Colonic mucosa (tissue), 4 donors: ENCODE measurements at regions not wholly inside any gene's neighbourhood (a gene's known extent, or its start where the extent isn't known, plus 50 kb on each side); places are given as distances from the start of the nearest gene placed in this dataset.

Source experiments
- DNase-seq: peaks from one replicate; pipeline ENCODE4 v3.0.0-alpha.2; 2020
- H3K27ac ChIP-seq: fragments of 200-600 bp; one replicate; pipeline ENCODE4 v1.8.0; 2021
- H3K27me3 ChIP-seq: fragments of 200-600 bp; one replicate; pipeline ENCODE4 v1.8.0; 2021
- H3K36me3 ChIP-seq: fragments of 200-600 bp; one replicate; pipeline ENCODE4 v1.8.0; 2021
- H3K4me1 ChIP-seq: fragments of 200-600 bp; one replicate; pipeline ENCODE4 v1.8.0; 2021; ENCODE audit warnings: mild to moderate bottlenecking
- H3K4me3 ChIP-seq: fragments of 200-600 bp; one replicate; pipeline ENCODE4 v1.8.0; 2021
- H3K9ac ChIP-seq, 2 donors: one replicate each; pipeline ENCODE4 v1.7.0; 2013; ENCODE audit warnings: control low read depth in 2 of 2, low read depth in 2 of 2, low read length in 2 of 2
- H3K9me3 ChIP-seq: fragments of 200-600 bp; one replicate; pipeline ENCODE4 v1.8.0; 2021
- intact Hi-C: fragments of 100-400 bp; cut with DNase I; formaldehyde crosslinking; loops from one replicate; pipeline ENCODE4 v1.14.1; 2022
- TF ChIP-seq, protein P1 (sequence below): fragments of 200-600 bp; IDR thresholded peaks from one replicate; pipeline ENCODE4 v1.8.0; 2022; ENCODE audit warnings: antibody characterized with exemption, mild to moderate bottlenecking
- donor health status: healthy.
- donor health status: DM: no; HTN: no; CAD: no.
- donor health status: DM: no; HTN: no; CAD: no.

DNA sequence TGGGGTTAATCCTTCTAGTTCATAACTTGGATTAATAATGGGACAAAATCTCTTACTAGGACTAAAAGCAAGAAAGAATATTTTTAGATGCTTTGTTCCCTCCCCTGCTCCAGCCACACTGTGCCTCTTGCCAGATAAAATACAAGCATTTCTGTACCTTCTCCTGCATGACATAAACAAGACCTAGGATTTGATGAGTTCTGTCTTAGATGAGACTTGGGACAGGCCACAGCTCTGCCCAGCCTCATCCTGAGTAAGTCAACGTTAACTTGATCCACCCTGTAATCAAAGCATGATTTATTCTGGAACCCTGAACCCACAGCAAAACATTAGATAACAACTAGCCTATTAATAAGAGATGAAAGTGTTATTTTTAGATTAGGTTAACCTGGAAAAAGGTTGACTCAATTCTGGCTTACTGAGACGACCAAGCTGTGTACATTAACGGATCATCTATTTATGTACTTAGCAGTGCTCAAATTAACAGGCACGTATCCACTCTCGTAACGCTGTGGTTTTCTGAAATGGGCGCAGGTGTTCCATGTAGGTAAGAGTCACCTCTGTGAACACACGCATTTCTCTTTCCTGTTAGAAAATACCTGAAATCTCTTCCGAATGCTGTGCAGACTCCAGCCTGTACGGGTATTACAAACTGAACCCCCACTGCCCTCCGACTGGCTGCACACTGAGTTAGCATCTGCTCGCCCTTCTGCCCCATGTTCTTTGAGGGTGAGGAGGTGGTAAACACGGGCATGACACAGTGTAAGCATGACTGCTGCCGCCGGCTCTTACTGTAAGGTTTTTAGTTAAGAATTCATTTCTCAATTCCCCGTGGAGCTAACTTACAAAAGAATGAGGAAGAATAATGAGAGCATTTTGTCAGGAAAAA, 132.1 kb upstream of the FOXQ1 start:
- Histone ChIP-seq H3K9me3 (no peaks in the 10 kb centered on the region), H3K27ac (no peak overlapping the region), H3K4me3 (no peak overlapping the region), H3K4me1 (no peaks in the 10 kb centered on the region), H3K9ac (no peak overlapping the region), H3K27me3 (no peaks in the 10 kb centered on the region), H3K36me3 (no peaks in the 10 kb centered on the region)
- no peak for DNase-seq
- TF ChIP-seq, protein P1, sequence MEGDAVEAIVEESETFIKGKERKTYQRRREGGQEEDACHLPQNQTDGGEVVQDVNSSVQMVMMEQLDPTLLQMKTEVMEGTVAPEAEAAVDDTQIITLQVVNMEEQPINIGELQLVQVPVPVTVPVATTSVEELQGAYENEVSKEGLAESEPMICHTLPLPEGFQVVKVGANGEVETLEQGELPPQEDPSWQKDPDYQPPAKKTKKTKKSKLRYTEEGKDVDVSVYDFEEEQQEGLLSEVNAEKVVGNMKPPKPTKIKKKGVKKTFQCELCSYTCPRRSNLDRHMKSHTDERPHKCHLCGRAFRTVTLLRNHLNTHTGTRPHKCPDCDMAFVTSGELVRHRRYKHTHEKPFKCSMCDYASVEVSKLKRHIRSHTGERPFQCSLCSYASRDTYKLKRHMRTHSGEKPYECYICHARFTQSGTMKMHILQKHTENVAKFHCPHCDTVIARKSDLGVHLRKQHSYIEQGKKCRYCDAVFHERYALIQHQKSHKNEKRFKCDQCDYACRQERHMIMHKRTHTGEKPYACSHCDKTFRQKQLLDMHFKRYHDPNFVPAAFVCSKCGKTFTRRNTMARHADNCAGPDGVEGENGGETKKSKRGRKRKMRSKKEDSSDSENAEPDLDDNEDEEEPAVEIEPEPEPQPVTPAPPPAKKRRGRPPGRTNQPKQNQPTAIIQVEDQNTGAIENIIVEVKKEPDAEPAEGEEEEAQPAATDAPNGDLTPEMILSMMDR = no peak
- intact Hi-C loops = no loop called here

DNA sequence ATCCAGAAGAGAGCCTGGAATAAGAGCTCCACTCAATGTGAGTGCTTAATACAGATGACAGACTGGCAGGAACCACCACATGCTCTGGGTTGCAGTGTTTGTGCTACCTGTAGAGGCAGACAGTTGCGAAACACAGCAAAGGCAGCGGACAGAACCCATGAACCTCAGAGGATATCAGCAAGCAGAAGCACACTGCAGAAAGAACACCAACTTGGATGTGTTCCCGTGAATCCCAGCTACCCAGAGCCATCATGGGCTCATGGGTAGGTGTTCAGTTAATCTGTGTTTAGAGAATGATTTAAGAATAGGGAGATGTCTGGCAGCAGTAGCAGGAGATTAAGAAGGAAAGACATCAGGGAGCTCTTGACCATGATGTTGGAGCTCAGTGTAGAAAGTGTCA, 133.3 kb upstream of the FOXQ1 start:
- no peak overlapping the region for H3K27ac ChIP-seq
- H3K9ac ChIP-seq = no peak overlapping the region
- H3K9me3 ChIP-seq = no peaks in the 10 kb centered on the region
- TF ChIP-seq, protein P1 = no peak
- DNase-seq = no peak
- intact Hi-C loops = no loop called here
- no peaks in the 10 kb centered on the region for H3K27me3 ChIP-seq
- H3K4me1 ChIP-seq = no peaks in the 10 kb centered on the region
- no peaks in the 10 kb centered on the region for H3K36me3 ChIP-seq
- no peak overlapping the region for H3K4me3 ChIP-seq

DNA sequence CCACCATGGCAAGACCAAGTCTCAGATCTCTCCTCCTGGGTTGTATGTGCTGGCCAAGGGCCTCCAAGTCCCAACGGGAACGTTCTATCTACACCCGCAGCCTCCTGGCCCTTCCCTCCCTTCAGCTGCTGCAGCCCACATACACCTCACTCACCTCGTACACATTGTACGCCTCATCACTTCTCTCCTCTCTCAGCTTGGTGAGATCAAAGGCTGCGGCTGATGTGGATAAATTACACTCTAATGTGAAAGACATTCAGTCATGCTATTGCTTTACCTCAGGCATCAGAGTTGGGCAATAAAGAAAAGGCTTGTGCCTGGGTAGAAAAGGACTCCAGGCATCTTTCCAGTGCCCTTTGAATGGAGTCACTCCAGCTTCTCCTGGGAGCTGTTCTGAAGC, 135.3 kb upstream of the FOXQ1 start:
- Histone ChIP-seq H3K4me1 (no peaks in the 10 kb centered on the region), H3K27ac (no peak overlapping the region), H3K9ac (no peak overlapping the region), H3K4me3 (no peak overlapping the region), H3K9me3 (no peaks in the 10 kb centered on the region), H3K36me3 (no peaks in the 10 kb centered on the region), H3K27me3 (no peaks in the 10 kb centered on the region)
- DNase-seq = no peak
- intact Hi-C loops = no loop called here
- TF ChIP-seq, protein P1 = no peak

DNA sequence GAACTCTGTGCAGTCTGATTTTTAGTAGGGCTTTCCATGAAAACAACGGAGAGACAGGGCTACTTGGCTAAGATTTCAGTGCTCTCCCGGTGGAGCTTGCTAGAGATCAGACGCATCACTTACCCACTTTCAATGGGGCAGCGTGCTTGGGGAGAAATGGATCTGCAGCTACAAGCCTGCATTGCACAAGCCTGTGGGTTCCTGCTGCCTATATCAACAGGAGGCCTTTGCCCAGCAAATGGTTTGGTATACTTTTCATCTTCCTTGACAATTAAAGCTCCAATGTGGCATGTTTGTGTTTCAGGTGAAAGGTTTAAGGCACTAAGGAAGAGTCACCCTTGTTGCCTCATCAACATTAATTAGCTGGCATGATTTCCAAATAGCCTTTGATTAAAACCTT, 136.0 kb upstream of the FOXQ1 start:
- TF ChIP-seq, protein P1 = no peak
- no peak for DNase-seq
- H3K9me3 ChIP-seq = no peaks in the 10 kb centered on the region
- H3K27me3 ChIP-seq = no peaks in the 10 kb centered on the region
- H3K4me1 ChIP-seq = no peaks in the 10 kb centered on the region
- intact Hi-C loops = no loop called here
- H3K36me3 ChIP-seq = no peaks in the 10 kb centered on the region
- no peak overlapping the region for H3K4me3 ChIP-seq
- H3K9ac ChIP-seq = no peak overlapping the region
- no peak overlapping the region for H3K27ac ChIP-seq

DNA sequence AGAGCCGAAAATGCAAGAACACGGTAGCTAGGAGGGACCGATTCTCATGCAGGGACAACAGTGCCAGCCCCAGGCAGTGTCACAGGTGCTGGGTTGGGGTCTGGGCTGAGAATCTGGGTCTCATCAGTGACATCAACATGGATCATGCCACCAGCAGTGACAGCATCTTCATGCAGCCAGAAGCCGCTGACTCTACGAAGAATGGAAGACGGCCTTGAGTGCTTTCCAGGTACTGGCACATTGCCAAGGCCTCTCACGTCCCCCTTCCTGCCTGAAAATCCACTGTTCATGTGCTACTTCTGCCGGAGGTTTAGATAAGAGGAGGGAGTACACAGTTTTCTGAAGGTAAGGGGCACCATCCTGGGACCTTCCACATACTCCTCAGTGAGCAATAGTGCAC, 141.1 kb upstream of the FOXQ1 start:
- TF ChIP-seq, protein P1 = no peak
- intact Hi-C loops = no loop called here
- Histone ChIP-seq H3K36me3 (no peaks in the 10 kb centered on the region), H3K4me1 (no peaks in the 10 kb centered on the region), H3K9me3 (no peaks in the 10 kb centered on the region), H3K4me3 (no peak overlapping the region), H3K27me3 (no peaks in the 10 kb centered on the region), H3K9ac (no peak overlapping the region), H3K27ac (no peak overlapping the region)
- DNase-seq = no peak
